DND-41 (cell line): ENCODE measurements at regions not wholly inside any gene's neighbourhood (a gene's known extent, or its start where the extent isn't known, plus 50 kb on each side); places are given as distances from the start of the nearest gene placed in this dataset.

Experiments used
- EZH2 ChIP-seq: IDR thresholded peaks from 3 replicates; pipeline ENCODE4 v1.6.1; 2012; ENCODE audit warnings: borderline replicate concordance, low read depth, mild to moderate bottlenecking, moderate library complexity, low read length, inconsistent platforms; ENCODE audit not compliant: severe bottlenecking
- TF ChIP-seq, protein P1 (sequence below): IDR thresholded peaks from 2 replicates; pipeline ENCODE4 v1.5.1; 2012; ENCODE audit warnings: borderline replicate concordance, low read length, moderate library complexity, mild to moderate bottlenecking; ENCODE audit not compliant: poor library complexity, severe bottlenecking; ENCODE audit errors: extremely low read depth

- TF ChIP-seq, protein P1, sequence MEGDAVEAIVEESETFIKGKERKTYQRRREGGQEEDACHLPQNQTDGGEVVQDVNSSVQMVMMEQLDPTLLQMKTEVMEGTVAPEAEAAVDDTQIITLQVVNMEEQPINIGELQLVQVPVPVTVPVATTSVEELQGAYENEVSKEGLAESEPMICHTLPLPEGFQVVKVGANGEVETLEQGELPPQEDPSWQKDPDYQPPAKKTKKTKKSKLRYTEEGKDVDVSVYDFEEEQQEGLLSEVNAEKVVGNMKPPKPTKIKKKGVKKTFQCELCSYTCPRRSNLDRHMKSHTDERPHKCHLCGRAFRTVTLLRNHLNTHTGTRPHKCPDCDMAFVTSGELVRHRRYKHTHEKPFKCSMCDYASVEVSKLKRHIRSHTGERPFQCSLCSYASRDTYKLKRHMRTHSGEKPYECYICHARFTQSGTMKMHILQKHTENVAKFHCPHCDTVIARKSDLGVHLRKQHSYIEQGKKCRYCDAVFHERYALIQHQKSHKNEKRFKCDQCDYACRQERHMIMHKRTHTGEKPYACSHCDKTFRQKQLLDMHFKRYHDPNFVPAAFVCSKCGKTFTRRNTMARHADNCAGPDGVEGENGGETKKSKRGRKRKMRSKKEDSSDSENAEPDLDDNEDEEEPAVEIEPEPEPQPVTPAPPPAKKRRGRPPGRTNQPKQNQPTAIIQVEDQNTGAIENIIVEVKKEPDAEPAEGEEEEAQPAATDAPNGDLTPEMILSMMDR: no peak
- TF ChIP-seq EZH2: no peak
Measured at GRCh38 chr9:79193001-79193400, 378.8 kb upstream of the TLE4 start.
